WTC11 (cell line): ENCODE measurements at regions not wholly inside any gene's neighbourhood (a gene's known extent, or its start where the extent isn't known, plus 50 kb on each side); places are given as distances from the start of the nearest gene placed in this dataset.

Source experiments
- ATF2 ChIP-seq: sonication (generic); formaldehyde crosslinking; IDR thresholded peaks from 2 replicates; pipeline ENCODE4 v1.8.1; 2022; ENCODE audit warnings: low read depth, missing genetic modification reagents, borderline replicate concordance
- ATF3 ChIP-seq: sonication (generic); formaldehyde crosslinking; conservative IDR thresholded peaks from 2 replicates; pipeline ENCODE4 v1.8.1; 2022; ENCODE audit warnings: mild to moderate bottlenecking, missing genetic modification reagents
- ATF6 ChIP-seq: sonication (generic); formaldehyde crosslinking; IDR thresholded peaks from 2 replicates; pipeline ENCODE4 v1.8.1; 2023; ENCODE audit warnings: mild to moderate bottlenecking, missing genetic modification reagents
- CTCF ChIP-seq: fragments of 200-600 bp; IDR thresholded peaks from 2 replicates; pipeline ENCODE4 v1.8.0; 2022; ENCODE audit warnings: antibody characterized with exemption
- ELF4 ChIP-seq: sonication (generic); formaldehyde crosslinking; IDR thresholded peaks from 2 replicates; pipeline ENCODE4 v1.8.1; 2022; ENCODE audit warnings: low read depth, mild to moderate bottlenecking, moderate library complexity, missing genetic modification reagents
- ETV6 ChIP-seq: sonication (generic); formaldehyde crosslinking; IDR thresholded peaks from 2 replicates; pipeline ENCODE4 v1.8.1; 2022; ENCODE audit warnings: mild to moderate bottlenecking, missing genetic modification reagents
- FOXJ3 ChIP-seq: sonication (generic); formaldehyde crosslinking; IDR thresholded peaks from 2 replicates; pipeline ENCODE4 v1.9.0; 2021; ENCODE audit warnings: missing genetic modification reagents, mild to moderate bottlenecking, borderline replicate concordance
- GABPB1 ChIP-seq: sonication (generic); formaldehyde crosslinking; IDR thresholded peaks from 2 replicates; pipeline ENCODE4 v1.8.1; 2023; ENCODE audit warnings: mild to moderate bottlenecking, missing genetic modification reagents
- HMGXB4 ChIP-seq: sonication (generic); formaldehyde crosslinking; IDR thresholded peaks from 2 replicates; pipeline ENCODE4 v1.8.1; 2023; ENCODE audit warnings: mild to moderate bottlenecking, moderate library complexity, missing genetic modification reagents
- IRF2 ChIP-seq: sonication (generic); formaldehyde crosslinking; IDR thresholded peaks from 2 replicates; pipeline ENCODE4 v1.8.0; 2022; ENCODE audit warnings: low read depth, missing genetic modification reagents, borderline replicate concordance
- MLX ChIP-seq: sonication (generic); formaldehyde crosslinking; IDR thresholded peaks from 2 replicates; pipeline ENCODE4 v1.8.1; 2023; ENCODE audit warnings: mild to moderate bottlenecking, missing genetic modification reagents, moderate library complexity
- NR3C1 ChIP-seq: sonication (generic); formaldehyde crosslinking; conservative IDR thresholded peaks from 2 replicates; pipeline ENCODE4 v1.8.1; 2023; ENCODE audit warnings: low read depth, mild to moderate bottlenecking, missing genetic modification reagents
- SMAD4 ChIP-seq: sonication (generic); formaldehyde crosslinking; IDR thresholded peaks from 2 replicates; pipeline ENCODE4 v1.8.0; 2022; ENCODE audit warnings: mild to moderate bottlenecking, missing genetic modification reagents
- USF2 ChIP-seq: sonication (generic); formaldehyde crosslinking; IDR thresholded peaks from 2 replicates; pipeline ENCODE4 v1.8.1; 2023; ENCODE audit warnings: mild to moderate bottlenecking, missing genetic modification reagents, moderate library complexity

- TF ChIP-seq ETV6 (CRISPR knock-in tag) (no peak), ELF4 (CRISPR knock-in tag) (no peak), SMAD4 (no peak), ATF3 (CRISPR knock-in tag) (no peak), CTCF (no peak), IRF2 (CRISPR knock-in tag) (no peak), USF2 (CRISPR knock-in tag) (no peak), GABPB1 (no peak), NR3C1 (CRISPR knock-in tag) (no peak), HMGXB4 (CRISPR knock-in tag) (no peak), FOXJ3 (no peak), ATF6 (CRISPR knock-in tag) (no peak), MLX (CRISPR knock-in tag) (no peak), ATF2 (CRISPR knock-in tag) (no peak)
Measured at GRCh38 chr16:86357950-86358349, 152.4 kb upstream of the FOXF1 start.
